ENCODE measurements at regions not wholly inside any gene's neighbourhood (a gene's known extent, or its start where the extent isn't known, plus 50 kb on each side); places are given as distances from the start of the nearest gene placed in this dataset.

DNA sequence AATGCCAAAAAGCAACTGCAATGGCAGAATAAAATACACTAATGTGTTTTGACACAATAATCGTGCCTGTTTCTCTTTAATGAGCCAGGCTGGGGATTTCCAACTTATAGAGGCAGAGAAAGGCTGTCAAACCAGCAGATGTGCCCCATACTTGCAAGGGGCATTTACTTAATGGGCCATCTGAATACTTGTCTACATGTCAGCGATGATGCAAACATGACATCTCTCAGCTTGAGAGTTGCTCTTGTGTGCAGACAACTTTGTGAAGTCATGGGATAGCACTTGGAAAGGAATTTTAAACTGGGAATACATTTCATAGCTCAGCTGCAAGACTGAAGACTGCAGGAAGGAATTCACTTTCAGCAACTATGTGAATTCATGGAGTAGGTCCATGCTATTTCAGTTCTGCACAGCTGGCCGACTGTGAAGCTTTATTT, 127.4 kb upstream of the ADAMTS9 start:
- Mint-ChIP-seq H3K9me3 (ENCODE audit: unreplicated experiment) (peaks cover 4% of the 10 kb centered on the region), H3K36me3 (ENCODE audit: low read depth, unreplicated experiment) (no peaks in the 10 kb centered on the region), H3K4me3 (ENCODE audit: unreplicated experiment) (no peak overlapping the region), H3K27ac (ENCODE audit: unreplicated experiment) (peak overlapping the region; percentile 10), H3K27me3 (ENCODE audit: low read depth, unreplicated experiment) (no peaks in the 10 kb centered on the region), H3K4me1 (ENCODE audit: low read depth, unreplicated experiment) (peaks cover 24% of the 10 kb centered on the region)
- H3K27me3 ChIP-seq (ENCODE audit: insufficient read depth, low read length) = no peaks in the 10 kb centered on the region
- no peak for TF ChIP-seq EZH2 (IDR thresholded peaks at IDR 0.05; ENCODE audit: insufficient read depth, low read length)
- TF ChIP-seq, protein P1, sequence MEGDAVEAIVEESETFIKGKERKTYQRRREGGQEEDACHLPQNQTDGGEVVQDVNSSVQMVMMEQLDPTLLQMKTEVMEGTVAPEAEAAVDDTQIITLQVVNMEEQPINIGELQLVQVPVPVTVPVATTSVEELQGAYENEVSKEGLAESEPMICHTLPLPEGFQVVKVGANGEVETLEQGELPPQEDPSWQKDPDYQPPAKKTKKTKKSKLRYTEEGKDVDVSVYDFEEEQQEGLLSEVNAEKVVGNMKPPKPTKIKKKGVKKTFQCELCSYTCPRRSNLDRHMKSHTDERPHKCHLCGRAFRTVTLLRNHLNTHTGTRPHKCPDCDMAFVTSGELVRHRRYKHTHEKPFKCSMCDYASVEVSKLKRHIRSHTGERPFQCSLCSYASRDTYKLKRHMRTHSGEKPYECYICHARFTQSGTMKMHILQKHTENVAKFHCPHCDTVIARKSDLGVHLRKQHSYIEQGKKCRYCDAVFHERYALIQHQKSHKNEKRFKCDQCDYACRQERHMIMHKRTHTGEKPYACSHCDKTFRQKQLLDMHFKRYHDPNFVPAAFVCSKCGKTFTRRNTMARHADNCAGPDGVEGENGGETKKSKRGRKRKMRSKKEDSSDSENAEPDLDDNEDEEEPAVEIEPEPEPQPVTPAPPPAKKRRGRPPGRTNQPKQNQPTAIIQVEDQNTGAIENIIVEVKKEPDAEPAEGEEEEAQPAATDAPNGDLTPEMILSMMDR (IDR thresholded peaks at IDR 0.05; ENCODE audit: insufficient read depth, low read depth, low read length) = no peak
- H4K20me1 ChIP-seq (ENCODE audit: insufficient read depth, low read length) = no peaks in the 10 kb centered on the region
- FAIRE-seq = no peak
- H3K4me3 ChIP-seq (ENCODE audit: insufficient read depth, low read depth, low read length) = no peak overlapping the region
- H3K36me3 ChIP-seq (ENCODE audit: insufficient read depth, low read length) = no peaks in the 10 kb centered on the region
- H3K9ac ChIP-seq (ENCODE audit: low read length) = no peak overlapping the region
- H3K4me2 ChIP-seq (ENCODE audit: low read length) = no peak overlapping the region
- no peaks in the 10 kb centered on the region for H3K79me2 ChIP-seq (ENCODE audit: insufficient read depth, low read length)
- H3K4me1 ChIP-seq (ENCODE audit: insufficient read depth, low read length) = no peaks in the 10 kb centered on the region
- no peak overlapping the region for H2AFZ ChIP-seq (ENCODE audit: low read depth, low read length)
- H3K27ac ChIP-seq (ENCODE audit: low read depth, low read length) = no peak overlapping the region
- H3K9me3 ChIP-seq (ENCODE audit: insufficient read depth, low read depth, low read length) = no peaks in the 10 kb centered on the region
- DNase-seq (ENCODE audit: low read depth) = peak; percentile 34

DNA sequence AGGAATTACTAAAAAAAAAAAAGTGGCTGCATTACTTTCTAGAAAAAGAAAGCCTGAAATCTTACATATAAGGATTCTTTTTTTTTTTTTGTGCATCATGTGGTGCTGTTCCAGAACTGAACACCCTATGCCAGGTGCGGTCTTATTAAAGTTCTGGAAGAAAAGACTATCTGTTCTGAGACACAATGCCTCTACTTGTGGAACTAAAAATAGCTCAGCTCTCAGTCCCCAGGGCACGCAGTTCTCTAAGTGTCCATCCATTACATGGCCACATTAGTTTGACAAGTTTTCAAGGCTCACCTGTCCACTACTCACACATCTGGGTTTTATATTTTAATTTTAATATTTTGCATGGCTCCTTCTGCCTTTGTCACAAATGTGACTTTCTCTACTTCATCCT, 126.6 kb upstream of the ADAMTS9 start:
- Histone ChIP-seq H3K9me3 (ENCODE audit: insufficient read depth, low read depth, low read length) (no peaks in the 10 kb centered on the region), H2AFZ (ENCODE audit: low read depth, low read length) (no peak overlapping the region), H3K4me3 (ENCODE audit: insufficient read depth, low read depth, low read length) (no peak overlapping the region), H3K4me2 (ENCODE audit: low read length) (no peak overlapping the region), H4K20me1 (ENCODE audit: insufficient read depth, low read length) (no peaks in the 10 kb centered on the region), H3K27me3 (ENCODE audit: insufficient read depth, low read length) (no peaks in the 10 kb centered on the region), H3K27ac (ENCODE audit: low read depth, low read length) (no peak overlapping the region), H3K36me3 (ENCODE audit: insufficient read depth, low read length) (no peaks in the 10 kb centered on the region), H3K4me1 (ENCODE audit: insufficient read depth, low read length) (no peaks in the 10 kb centered on the region), H3K79me2 (ENCODE audit: insufficient read depth, low read length) (no peaks in the 10 kb centered on the region), H3K9ac (ENCODE audit: low read length) (no peak overlapping the region)
- TF ChIP-seq, protein P1 (IDR thresholded peaks at IDR 0.05; ENCODE audit: insufficient read depth, low read depth, low read length) = no peak
- no peak for DNase-seq (ENCODE audit: low read depth)
- no peaks in the 10 kb centered on the region for H3K36me3 Mint-ChIP-seq (ENCODE audit: low read depth, unreplicated experiment)
- H3K9me3 Mint-ChIP-seq (ENCODE audit: unreplicated experiment) = peaks cover 4% of the 10 kb centered on the region
- no peaks in the 10 kb centered on the region for H3K27me3 Mint-ChIP-seq (ENCODE audit: low read depth, unreplicated experiment)
- H3K27ac Mint-ChIP-seq (ENCODE audit: unreplicated experiment) = no peak overlapping the region
- no peak overlapping the region for H3K4me3 Mint-ChIP-seq (ENCODE audit: unreplicated experiment)
- no peak for FAIRE-seq
- peaks cover 24% of the 10 kb centered on the region for H3K4me1 Mint-ChIP-seq (ENCODE audit: low read depth, unreplicated experiment)

DNA sequence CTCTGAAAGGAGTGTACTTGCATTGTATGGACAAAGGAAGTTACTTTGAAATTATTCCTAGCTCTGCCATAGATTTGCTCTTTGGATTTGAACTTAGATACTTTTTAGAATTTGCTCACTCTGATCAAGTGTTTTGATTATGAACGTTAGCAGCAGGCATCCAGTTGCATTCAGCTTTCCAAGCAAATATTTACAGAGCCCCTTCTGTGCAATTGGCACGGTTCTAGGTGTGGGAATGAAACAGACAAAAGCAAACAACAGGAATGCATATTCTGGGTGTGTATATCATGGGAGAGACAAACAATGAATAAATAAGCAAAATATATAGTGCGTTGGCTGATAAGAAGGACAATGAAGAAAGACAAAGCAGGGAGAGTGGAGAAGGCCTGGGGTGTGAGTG, 125.5 kb upstream of the ADAMTS9 start:
- FAIRE-seq = no peak
- no peak overlapping the region for H2AFZ ChIP-seq (ENCODE audit: low read depth, low read length)
- Mint-ChIP-seq H3K27ac (ENCODE audit: unreplicated experiment) (no peak overlapping the region), H3K4me1 (ENCODE audit: low read depth, unreplicated experiment) (peaks cover 24% of the 10 kb centered on the region), H3K36me3 (ENCODE audit: low read depth, unreplicated experiment) (no peaks in the 10 kb centered on the region), H3K27me3 (ENCODE audit: low read depth, unreplicated experiment) (peaks cover 4% of the 10 kb centered on the region), H3K4me3 (ENCODE audit: unreplicated experiment) (no peak overlapping the region), H3K9me3 (ENCODE audit: unreplicated experiment) (no peaks in the 10 kb centered on the region)
- no peaks in the 10 kb centered on the region for H3K27me3 ChIP-seq (ENCODE audit: insufficient read depth, low read length)
- H4K20me1 ChIP-seq (ENCODE audit: insufficient read depth, low read length) = no peaks in the 10 kb centered on the region
- H3K27ac ChIP-seq (ENCODE audit: low read depth, low read length) = no peak overlapping the region
- H3K4me2 ChIP-seq (ENCODE audit: low read length) = no peak overlapping the region
- H3K79me2 ChIP-seq (ENCODE audit: insufficient read depth, low read length) = no peaks in the 10 kb centered on the region
- DNase-seq (ENCODE audit: low read depth) = no peak
- no peak overlapping the region for H3K9ac ChIP-seq (ENCODE audit: low read length)
- TF ChIP-seq, protein P1 (IDR thresholded peaks at IDR 0.05; ENCODE audit: insufficient read depth, low read depth, low read length) = no peak
- no peak for TF ChIP-seq EZH2 (IDR thresholded peaks at IDR 0.05; ENCODE audit: insufficient read depth, low read length)
- H3K36me3 ChIP-seq (ENCODE audit: insufficient read depth, low read length) = no peaks in the 10 kb centered on the region
- H3K4me1 ChIP-seq (ENCODE audit: insufficient read depth, low read length) = no peaks in the 10 kb centered on the region
- H3K9me3 ChIP-seq (ENCODE audit: insufficient read depth, low read depth, low read length) = no peaks in the 10 kb centered on the region
- H3K4me3 ChIP-seq (ENCODE audit: insufficient read depth, low read depth, low read length) = no peak overlapping the region
